ENCODE measurements at regions not wholly inside any gene's neighbourhood (a gene's known extent, or its start where the extent isn't known, plus 50 kb on each side); places are given as distances from the start of the nearest gene placed in this dataset.

- no peak for TF ChIP-seq CTCF (conservative IDR thresholded peaks at IDR 0.05; ENCODE audit: low read depth in 2 of 2)
Observed at GRCh38 chr2:200131307-200131706, 175.2 kb upstream of the SPATS2L start (continued).

- no peak overlapping the region for H3K4me3 ChIP-seq
- ATAC-seq (no peak), DNase-seq (ENCODE audit: low spot score) (no peak)
- no peak overlapping the region for H3K4me3 Mint-ChIP-seq
- H3K27me3 ChIP-seq (ENCODE audit: insufficient read depth) = no peaks in the 10 kb centered on the region
- no peaks in the 10 kb centered on the region for H4K20me1 ChIP-seq (replicated peaks; ENCODE audit: insufficient read depth)
- H3F3A ChIP-seq (replicated peaks; ENCODE audit: low read depth) = no peaks in the 10 kb centered on the region
- peaks cover 2% of the 10 kb centered on the region for H3K27me3 Mint-ChIP-seq (ENCODE audit: insufficient read depth, low read depth, poor library complexity)
- peaks cover 23% of the 10 kb centered on the region for H3K36me3 Mint-ChIP-seq (ENCODE audit: low read depth)
- TF ChIP-seq JUNB (IDR thresholded peaks at IDR 0.05; ENCODE audit: unreplicated experiment) (no peak), POLR2AphosphoS5 (IDR thresholded peaks at IDR 0.05; ENCODE audit: low read depth) (no peak), CTCF (conservative IDR thresholded peaks at IDR 0.05; ENCODE audit: low read depth in 2 of 2) (no peak), CREB1 (CRISPR knock-in tag; IDR thresholded peaks at IDR 0.05; ENCODE audit: low read depth) (no peak), EZH2 (IDR thresholded peaks at IDR 0.05; ENCODE audit: low read depth, unreplicated experiment) (no peak), ETS1 (IDR thresholded peaks at IDR 0.05) (no peak), EZH2phosphoT487 (IDR thresholded peaks at IDR 0.05; ENCODE audit: unreplicated experiment) (no peak), ZNF114 (CRISPR knock-in tag; IDR thresholded peaks at IDR 0.05) (no peak), STAT1 (IDR thresholded peaks at IDR 0.05; ENCODE audit: unreplicated experiment) (no peak), ZNF462 (CRISPR knock-in tag; IDR thresholded peaks at IDR 0.05) (no peak)
- H3K9me2 ChIP-seq (ENCODE audit: insufficient read depth) = no peaks in the 10 kb centered on the region; the same call in 1 of the 2 replicates
- no peak overlapping the region for H2AFZ ChIP-seq
- H3K36me3 ChIP-seq (ENCODE audit: insufficient read depth) = peaks cover 11% of the 10 kb centered on the region
- no peak overlapping the region for H3K4me2 ChIP-seq
- H3K9me3 Mint-ChIP-seq = peaks cover 24% of the 10 kb centered on the region
- H3K27ac Mint-ChIP-seq = no peak overlapping the region
- H3K27ac ChIP-seq (ENCODE audit: low read depth) = 0 out of 2 replicates have a peak overlapping the region, but pooled peaks have one; percentile 88
- peaks cover 25% of the 10 kb centered on the region for H3K4me1 ChIP-seq (ENCODE audit: insufficient read depth)
- no peaks in the 10 kb centered on the region for H3K79me2 ChIP-seq (replicated peaks; ENCODE audit: insufficient read depth)
- peaks cover 31% of the 10 kb centered on the region for H3K4me1 Mint-ChIP-seq
Observed at GRCh38 chr2:200135082-200135481, 171.4 kb upstream of the SPATS2L start.

Data from GM23338 (cell line).